Ovary (tissue), 7 donors: ENCODE measurements at regions not wholly inside any gene's neighbourhood (a gene's known extent, or its start where the extent isn't known, plus 50 kb on each side); places are given as distances from the start of the nearest gene placed in this dataset.

Experiments
- DNase-seq, 5 donors: peaks; one replicate each; pipeline ENCODE4 v3.0.0-alpha.2; 2019 to 2020
- H3K27ac ChIP-seq, 2 donors: fragments of 200-600 bp; one replicate each; pipeline versions ENCODE4 v1.5.1 to v1.8.0; 2019 to 2022
- H3K27me3 ChIP-seq: fragments of 200-600 bp; one replicate; pipeline ENCODE4 v1.8.0; 2022
- H3K36me3 ChIP-seq: fragments of 200-600 bp; sonication (generic); one replicate; pipeline ENCODE4 v1.5.1; 2019
- H3K4me1 ChIP-seq: one replicate; pipeline ENCODE4 v1.8.1; 2013; ENCODE audit warnings: mild to moderate bottlenecking, moderate library complexity; ENCODE audit not compliant: insufficient read depth
- H3K4me3 ChIP-seq: fragments of 200-600 bp; sonication (generic); one replicate; pipeline ENCODE4 v1.5.1; 2017
- H3K9me3 ChIP-seq, 2 donors: fragments of 200-600 bp in 1 of 2; sonication (generic) in 1 of 2; one replicate each; pipeline versions ENCODE4 v1.5.1 to v1.8.1; 2013 to 2019; ENCODE audit warnings: mild to moderate bottlenecking in 1 of 2, moderate library complexity in 1 of 2
- EP300 ChIP-seq: sonication (generic); formaldehyde crosslinking; IDR thresholded peaks from one replicate; pipeline ENCODE4 v1.6.1; 2017; ENCODE audit warnings: antibody characterized with exemption
- POLR2A ChIP-seq: fragments of 450-650 bp; IDR thresholded peaks from one replicate; pipeline ENCODE4 v1.6.1; 2017; ENCODE audit warnings: antibody characterized with exemption, mild to moderate bottlenecking, moderate library complexity
- WGBS, 3 donors: extraction: QIAGEN DNeasy Blood & Tissue Kit in 1 of 3; methylation state at CpG; one replicate each; pipeline versions ENCODE4 v1.1.5 to v1.1.7; 2013 to 2017; 5-methylcytosine and 5-hydroxymethylcytosine counted together
- intact Hi-C, 4 donors: fragments of 100-400 bp; cut with DNase I; formaldehyde crosslinking; loops; one replicate each; pipeline versions ENCODE4 v1.11.0 to v1.15.1; 2022 to 2023
- TF ChIP-seq, protein P1 (sequence below), 3 donors: fragments of 450-650 bp in 2 of 3; fragments of 200-600 bp in 1 of 3; IDR thresholded peaks; one replicate each; pipeline versions ENCODE4 v1.5.1 to v1.8.0; 2016 to 2022; ENCODE audit warnings: antibody characterized with exemption in 3 of 3, mild to moderate bottlenecking in 1 of 3
- donor health status: DM: no; HTN: no; CAD: no; lungs with moderate emphysema.
- donor health status: DM: no; HTN: no; CAD: no.
- donor health status: Bipolar disorder and iron deficiency.
- donor health status: DM: no; HTN: no; CAD: no.
- donor health status: DM: yes; HTN: yes; CAD: no.

DNA sequence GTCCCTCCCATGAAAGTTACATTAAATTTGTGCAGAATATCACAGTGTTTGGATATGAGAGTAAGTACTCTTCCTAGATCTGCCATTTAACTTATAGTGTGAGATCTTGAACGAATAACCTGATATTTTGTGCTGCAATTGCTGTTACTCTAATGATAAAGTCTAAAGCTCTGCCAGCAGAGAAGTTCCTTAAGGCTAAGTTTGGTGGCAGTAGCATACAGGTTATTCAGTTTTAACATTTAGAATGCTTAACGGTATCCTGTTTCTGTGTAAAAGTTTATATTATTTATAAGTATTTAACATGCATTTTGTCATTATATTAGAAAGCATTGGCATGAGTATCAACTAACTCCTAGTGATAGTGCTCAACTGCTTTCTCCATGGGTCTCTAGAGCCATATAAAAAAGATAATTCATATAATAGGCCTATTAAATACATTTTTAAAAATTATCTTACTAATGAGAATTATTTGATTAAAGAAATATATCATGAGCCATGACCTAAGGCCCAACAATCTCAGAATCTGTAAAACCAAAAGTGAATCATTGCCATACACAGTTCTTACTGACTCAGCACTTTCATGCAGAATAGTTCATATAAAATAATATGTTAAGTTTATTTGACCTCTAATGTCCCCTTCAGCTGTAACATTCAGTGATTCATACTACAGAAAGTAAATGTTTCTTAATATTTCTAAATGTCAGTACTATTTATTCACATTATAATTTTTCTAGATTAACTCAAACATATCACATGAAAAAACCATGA is 1058.6 kb downstream of the TRHDE start:
- Histone ChIP-seq H3K27me3 (no peaks in the 10 kb centered on the region), H3K4me1 (no peaks in the 10 kb centered on the region), H3K4me3 (no peak overlapping the region), H3K9me3 (no peaks in the 10 kb centered on the region), H3K27ac (no peak overlapping the region), H3K36me3 (no peaks in the 10 kb centered on the region)
- DNase-seq, result no peak
- TF ChIP-seq EP300 (no peak), POLR2A (no peak)
- TF ChIP-seq, protein P1, sequence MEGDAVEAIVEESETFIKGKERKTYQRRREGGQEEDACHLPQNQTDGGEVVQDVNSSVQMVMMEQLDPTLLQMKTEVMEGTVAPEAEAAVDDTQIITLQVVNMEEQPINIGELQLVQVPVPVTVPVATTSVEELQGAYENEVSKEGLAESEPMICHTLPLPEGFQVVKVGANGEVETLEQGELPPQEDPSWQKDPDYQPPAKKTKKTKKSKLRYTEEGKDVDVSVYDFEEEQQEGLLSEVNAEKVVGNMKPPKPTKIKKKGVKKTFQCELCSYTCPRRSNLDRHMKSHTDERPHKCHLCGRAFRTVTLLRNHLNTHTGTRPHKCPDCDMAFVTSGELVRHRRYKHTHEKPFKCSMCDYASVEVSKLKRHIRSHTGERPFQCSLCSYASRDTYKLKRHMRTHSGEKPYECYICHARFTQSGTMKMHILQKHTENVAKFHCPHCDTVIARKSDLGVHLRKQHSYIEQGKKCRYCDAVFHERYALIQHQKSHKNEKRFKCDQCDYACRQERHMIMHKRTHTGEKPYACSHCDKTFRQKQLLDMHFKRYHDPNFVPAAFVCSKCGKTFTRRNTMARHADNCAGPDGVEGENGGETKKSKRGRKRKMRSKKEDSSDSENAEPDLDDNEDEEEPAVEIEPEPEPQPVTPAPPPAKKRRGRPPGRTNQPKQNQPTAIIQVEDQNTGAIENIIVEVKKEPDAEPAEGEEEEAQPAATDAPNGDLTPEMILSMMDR (IDR thresholded peaks at IDR 0.05), result no peak
- 64 to 74% (median 71%) methylated on average over 2 of the region's 2 CpGs for WGBS, 3 donors
- intact Hi-C loops, result no loop called here

DNA sequence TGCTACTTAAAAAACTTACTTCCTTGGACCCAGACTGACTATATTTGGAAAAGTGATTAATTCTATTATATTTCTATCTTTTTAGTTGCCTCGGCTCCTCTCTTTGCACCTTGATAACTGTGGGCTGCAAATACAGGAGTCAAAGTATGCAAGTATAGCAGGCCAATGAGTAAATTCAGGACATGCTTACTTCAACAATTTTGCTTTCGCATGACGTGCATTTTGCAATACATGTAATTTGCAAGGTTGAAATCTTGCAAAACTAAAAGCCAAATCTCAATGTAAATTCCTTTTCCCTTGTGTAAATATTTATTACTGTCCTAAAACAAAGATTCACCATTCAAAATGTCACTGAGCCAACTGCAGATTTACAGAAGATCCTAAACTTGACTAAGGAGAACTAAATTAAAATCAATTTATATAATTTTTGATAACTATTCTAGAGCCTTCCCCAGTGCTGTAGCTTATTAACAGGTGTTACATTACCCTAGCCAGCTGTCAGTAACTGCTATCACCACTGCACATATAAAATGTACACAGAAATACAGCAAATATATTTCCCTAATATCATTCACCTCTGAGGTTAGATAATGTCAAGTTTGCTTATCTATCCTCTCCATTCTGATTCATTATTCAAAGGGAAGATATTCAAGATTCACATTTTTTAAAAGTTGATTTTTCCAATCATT is 1069.5 kb downstream of the TRHDE start:
- TF ChIP-seq, protein P1 (IDR thresholded peaks at IDR 0.05), result no peak
- TF ChIP-seq EP300 (no peak), POLR2A (no peak)
- H3K4me3 ChIP-seq, result no peak overlapping the region
- 48 to 69% (median 66%) methylated on average over 3 of the region's 3 CpGs for WGBS, 3 donors
- no peak overlapping the region for H3K27ac ChIP-seq
- no peaks in the 10 kb centered on the region for H3K36me3 ChIP-seq
- no peaks in the 10 kb centered on the region for H3K4me1 ChIP-seq
- no peaks in the 10 kb centered on the region for H3K9me3 ChIP-seq
- no peak for DNase-seq
- intact Hi-C loops, result no loop called here
- H3K27me3 ChIP-seq, result no peaks in the 10 kb centered on the region

DNA sequence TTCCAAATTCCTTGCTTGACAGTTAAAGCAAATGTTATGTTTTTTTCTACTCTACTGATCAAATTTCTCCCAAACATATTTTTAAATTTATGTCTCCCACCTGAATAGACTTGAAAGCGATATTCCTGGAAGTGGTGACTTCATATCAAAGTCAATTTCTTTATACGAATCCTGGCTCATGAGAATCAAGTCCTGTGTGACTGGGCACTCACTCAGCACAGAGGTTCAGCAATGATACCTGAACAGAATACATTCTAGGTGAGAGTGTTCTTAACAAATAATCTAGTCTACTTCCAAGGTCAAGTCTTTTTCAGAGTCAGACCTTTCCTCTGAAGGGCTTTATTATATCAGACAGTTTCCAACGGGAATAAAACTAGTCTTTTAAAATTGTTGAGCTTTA is 1070.6 kb downstream of the TRHDE start:
- 68 to 73% (median 72%) methylated on average over 3 of the region's 3 CpGs for WGBS, 3 donors
- intact Hi-C loops, result no loop called here
- H3K4me1 ChIP-seq, result no peaks in the 10 kb centered on the region
- no peaks in the 10 kb centered on the region for H3K27me3 ChIP-seq
- H3K4me3 ChIP-seq, result no peak overlapping the region
- no peak overlapping the region for H3K27ac ChIP-seq
- no peaks in the 10 kb centered on the region for H3K9me3 ChIP-seq
- no peak for DNase-seq
- H3K36me3 ChIP-seq, result no peaks in the 10 kb centered on the region
- TF ChIP-seq EP300 (no peak), POLR2A (no peak)
- TF ChIP-seq, protein P1 (IDR thresholded peaks at IDR 0.05), result no peak

DNA sequence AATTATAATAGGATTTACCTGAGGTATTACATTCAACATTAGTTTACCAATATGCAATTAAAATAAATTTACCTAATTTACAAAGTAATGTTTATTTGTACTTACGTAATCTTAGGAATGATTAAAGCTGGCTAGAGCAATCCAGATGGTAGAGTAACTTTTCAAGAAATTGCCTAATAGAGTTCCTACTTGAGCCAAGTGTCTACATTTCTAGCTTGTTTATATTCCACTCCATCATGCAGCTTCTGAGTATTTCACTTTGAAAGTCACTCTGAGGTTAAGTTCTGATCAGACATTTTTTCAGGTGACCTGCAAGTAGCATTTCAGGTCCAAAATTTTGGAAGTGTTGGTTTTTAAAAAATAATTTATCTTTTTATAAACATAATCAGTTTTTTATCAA is 1080.7 kb downstream of the TRHDE start:
- intact Hi-C loops, result no loop called here

More for the DNA sequence above, 1080.7 kb downstream of the TRHDE start:
- Histone ChIP-seq H3K36me3 (no peaks in the 10 kb centered on the region), H3K4me1 (no peaks in the 10 kb centered on the region), H3K27me3 (no peaks in the 10 kb centered on the region), H3K4me3 (no peak overlapping the region), H3K9me3 (no peaks in the 10 kb centered on the region), H3K27ac (no peak overlapping the region)
- no peak for DNase-seq
- WGBS, 3 donors, result 83 to 87% (median 85%) methylated on average over 1 of the region's 1 CpG
- TF ChIP-seq EP300 (no peak), POLR2A (no peak)
- TF ChIP-seq, protein P1 (IDR thresholded peaks at IDR 0.05), result no peak
